GM12874 (cell line): ENCODE measurements at regions not wholly inside any gene's neighbourhood (a gene's known extent, or its start where the extent isn't known, plus 50 kb on each side); places are given as distances from the start of the nearest gene placed in this dataset.

Experiments
- CTCF ChIP-seq: IDR thresholded peaks from 2 replicates; pipeline ENCODE4 v1.5.1; 2011; ENCODE audit warnings: low read depth, mild to moderate bottlenecking, control low read depth, low read length, moderate library complexity; ENCODE audit not compliant: insufficient read depth

GRCh38 chr3:34229876-34230275 lies 431.4 kb downstream of the PDCD6IP start:
- TF ChIP-seq CTCF, result no peak

- TF ChIP-seq CTCF, result no peak
Measured at GRCh38 chr3:34235096-34235495, 436.7 kb downstream of the PDCD6IP start.

GRCh38 chr3:34237946-34238345 lies 439.5 kb downstream of the PDCD6IP start:
- no peak for TF ChIP-seq CTCF

- TF ChIP-seq CTCF, result no peak
Measured at GRCh38 chr3:34238407-34238806, 440.0 kb downstream of the PDCD6IP start.

- no peak for TF ChIP-seq CTCF
Measured at GRCh38 chr3:34239287-34239686, 440.9 kb downstream of the PDCD6IP start.

- no peak for TF ChIP-seq CTCF
Measured at GRCh38 chr3:34239875-34240274, 441.4 kb downstream of the PDCD6IP start.

GRCh38 chr3:34247401-34247800 lies 449.0 kb downstream of the PDCD6IP start:
- TF ChIP-seq CTCF, result no peak

GRCh38 chr3:34248352-34248751 lies 449.9 kb downstream of the PDCD6IP start:
- TF ChIP-seq CTCF, result no peak
